Lower leg skin (tissue), 3 donors: ENCODE measurements at regions not wholly inside any gene's neighbourhood (a gene's known extent, or its start where the extent isn't known, plus 50 kb on each side); places are given as distances from the start of the nearest gene placed in this dataset.

Source experiments
- CTCF ChIP-seq, 3 donors: fragments of 450-650 bp; IDR thresholded peaks; one replicate each; pipeline ENCODE4 v1.5.1; 2016; ENCODE audit warnings: antibody characterized with exemption in 3 of 3, mild to moderate bottlenecking in 3 of 3, moderate library complexity in 2 of 3
- POLR2A ChIP-seq, 2 donors: fragments of 450-650 bp; IDR thresholded peaks; one replicate each; pipeline ENCODE4 v1.6.1; 2016 to 2017; ENCODE audit warnings: antibody characterized with exemption in 2 of 2, mild to moderate bottlenecking in 1 of 2, moderate library complexity in 1 of 2

GRCh38 chr2:225158360-225158759, 116.1 kb upstream of the DOCK10 start:
- TF ChIP-seq CTCF (IDR thresholded peaks at IDR 0.05) (no peak), POLR2A (IDR thresholded peaks at IDR 0.05) (no peak)
